GM19438 (cell line): ENCODE measurements at regions not wholly inside any gene's neighbourhood (a gene's known extent, or its start where the extent isn't known, plus 50 kb on each side); places are given as distances from the start of the nearest gene placed in this dataset.
"Not testable (repeated sequence)": the region's sequence is repeated elsewhere in the genome, so short reads cannot be mapped to it uniquely, and the experiment has no call there.

ENCODE experiments used
- ATAC-seq: cut with Tn5 transposase; IDR thresholded peaks from one replicate; pipeline ENCODE4 v1.9.1; 2021; ENCODE audit warnings: low read depth; ENCODE audit not compliant: unreplicated experiment

DNA sequence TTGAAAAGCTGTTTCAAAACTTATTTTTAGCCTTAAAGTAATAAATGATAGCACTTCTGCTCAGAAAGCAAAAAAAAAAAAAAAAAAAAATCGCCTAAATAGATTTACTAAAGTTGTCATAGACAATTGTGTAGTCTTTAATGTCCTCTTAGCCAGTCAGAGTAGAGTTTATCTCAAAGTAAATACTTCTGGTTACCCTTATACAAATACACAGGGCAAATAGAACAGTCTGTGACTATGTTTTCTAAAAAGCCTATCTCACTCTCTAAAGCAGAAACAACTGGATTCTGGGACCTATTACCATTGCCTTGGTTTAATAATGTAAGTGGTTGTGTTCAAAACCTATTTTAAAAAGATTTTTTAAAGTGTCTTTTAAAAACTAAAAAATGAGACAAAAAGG is 156.2 kb upstream of the THSD7A start:
- ATAC-seq = no peak

DNA sequence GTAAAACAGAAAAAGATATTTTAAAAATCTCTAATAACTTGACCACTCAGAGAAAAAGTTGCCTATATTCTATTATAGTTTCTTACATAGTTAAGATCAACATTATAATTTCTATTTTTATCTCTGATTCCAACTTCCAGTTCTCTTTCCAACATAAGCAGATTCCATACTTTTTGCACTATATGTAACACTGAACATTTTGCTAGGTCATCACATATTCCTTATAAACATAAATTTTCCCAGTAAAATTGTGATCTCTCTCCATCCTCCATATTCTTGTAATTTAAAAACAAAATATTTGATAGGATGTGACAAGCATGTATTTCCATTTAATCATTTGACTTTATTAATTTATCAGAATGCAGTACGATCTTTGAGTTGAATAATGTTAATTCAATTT is 170.4 kb upstream of the THSD7A start:
- ATAC-seq = no peak

DNA sequence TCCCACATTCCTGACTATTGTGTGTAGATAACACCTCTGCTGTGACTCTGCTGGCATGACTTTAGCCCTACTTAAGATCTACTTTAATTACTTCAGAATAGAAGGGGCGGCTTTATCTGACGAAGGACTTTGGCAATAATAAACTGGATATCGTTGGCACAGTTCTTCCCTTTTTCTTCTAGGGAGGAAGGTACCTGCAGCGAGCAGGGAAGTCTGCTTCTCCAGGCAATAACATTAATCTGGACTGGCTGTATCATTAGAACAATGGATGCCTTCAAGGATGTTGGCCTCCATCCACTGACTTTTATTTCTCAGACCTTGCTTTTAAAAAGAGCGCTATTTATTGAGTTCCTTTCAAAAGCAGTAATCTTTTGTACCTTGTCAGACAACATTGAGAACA is 172.6 kb upstream of the THSD7A start:
- ATAC-seq = no peak

GRCh38 chr7:12007576-12007975 is 175.6 kb upstream of the THSD7A start:
- no peak for ATAC-seq

- ATAC-seq = no peak
Measured at GRCh38 chr7:12013983-12014382, 182.0 kb upstream of the THSD7A start.

- no peak for ATAC-seq
Measured at GRCh38 chr7:12016439-12016838, 184.4 kb upstream of the THSD7A start.

DNA sequence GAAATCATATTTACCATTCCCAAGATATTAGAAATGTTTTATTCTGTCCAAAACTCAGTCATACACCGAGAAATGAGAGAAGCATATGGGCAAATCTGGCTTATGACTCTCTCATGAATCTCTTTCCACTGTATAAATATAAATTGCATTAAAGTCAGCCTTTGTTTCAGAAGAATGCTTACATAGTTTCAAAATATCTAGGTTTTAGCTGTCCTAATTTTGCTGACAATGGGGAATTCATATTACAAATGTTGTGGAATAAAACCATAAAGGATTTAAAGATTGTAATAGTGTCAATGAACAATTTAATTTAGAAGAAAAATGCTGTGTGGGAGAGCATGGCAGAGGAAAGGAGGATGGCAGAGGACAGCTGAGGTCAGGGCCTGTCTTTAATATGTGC is 185.0 kb upstream of the THSD7A start:
- no peak for ATAC-seq

- not testable (repeated sequence) for ATAC-seq
Measured at GRCh38 chr7:12022011-12022410, 189.1 kb upstream of the TMEM106B start.

DNA sequence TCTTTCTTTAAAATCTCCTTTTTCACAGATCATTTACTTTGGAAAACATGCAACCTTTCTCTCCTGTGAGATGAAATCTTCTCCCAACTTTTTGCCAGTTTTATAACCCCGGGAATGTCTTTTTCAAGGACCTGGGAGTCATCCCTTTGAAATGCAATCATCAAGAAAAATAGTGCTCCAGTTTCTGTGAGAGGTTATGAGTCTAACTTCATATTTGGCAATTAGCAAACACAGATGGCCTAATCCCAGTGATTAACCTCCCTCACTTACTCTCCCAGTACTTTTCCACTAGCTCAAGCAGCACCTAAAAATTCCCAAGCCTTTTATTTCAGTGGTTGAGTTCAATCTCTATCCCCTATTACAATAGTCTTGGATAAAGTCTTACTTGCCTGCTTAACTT is 185.8 kb upstream of the TMEM106B start:
- ATAC-seq = no peak

GRCh38 chr7:12028508-12028907 is 182.6 kb upstream of the TMEM106B start:
- ATAC-seq = no peak

- ATAC-seq = no peak
Measured at GRCh38 chr7:12030116-12030515, 181.0 kb upstream of the TMEM106B start.

- ATAC-seq = no peak
Measured at GRCh38 chr7:12031186-12031585, 179.9 kb upstream of the TMEM106B start.

GRCh38 chr7:12031638-12032037 is 179.5 kb upstream of the TMEM106B start:
- no peak for ATAC-seq

- ATAC-seq = no peak
Measured at GRCh38 chr7:12032146-12032545, 178.9 kb upstream of the TMEM106B start.

DNA sequence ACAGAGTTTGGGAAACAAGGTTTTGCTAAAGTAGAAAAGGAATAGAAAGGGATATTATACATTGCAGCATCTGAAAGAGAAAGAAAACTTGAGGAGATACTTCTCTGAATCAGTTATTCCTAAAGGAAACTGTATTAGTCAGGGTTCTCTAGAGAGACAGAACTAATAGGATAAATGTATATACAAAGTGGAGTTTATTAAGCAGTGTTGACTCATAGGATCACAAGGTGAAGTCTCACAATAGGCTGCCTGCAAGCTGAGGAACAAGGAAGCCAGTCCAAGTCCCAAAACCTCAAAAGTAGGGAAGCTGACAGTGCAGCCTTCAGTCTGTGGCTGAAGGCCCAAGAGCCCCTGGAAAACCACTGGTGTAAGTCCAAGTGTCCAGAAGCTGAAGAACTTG is 167.6 kb upstream of the TMEM106B start:
- not testable (repeated sequence) for ATAC-seq

GRCh38 chr7:12052211-12052610 is 158.9 kb upstream of the TMEM106B start:
- no peak for ATAC-seq

DNA sequence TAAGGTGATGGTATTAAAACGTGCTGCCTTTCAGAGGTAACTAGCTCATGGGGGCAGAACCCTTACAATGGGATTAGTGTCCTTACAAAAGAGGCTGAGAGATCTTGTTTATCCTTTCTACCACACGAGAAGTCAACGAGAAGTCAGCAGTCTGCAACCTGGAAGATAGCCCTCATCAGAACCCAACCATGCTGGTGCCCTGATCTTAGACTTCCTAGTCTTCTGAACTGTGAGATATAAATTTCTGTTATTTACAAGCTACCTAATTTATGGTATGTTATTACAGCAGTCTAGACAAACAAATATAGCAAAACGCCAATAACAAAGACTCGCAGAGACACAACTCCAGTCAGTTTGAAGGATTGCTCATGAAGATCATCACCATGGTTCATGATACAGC is 157.5 kb upstream of the TMEM106B start:
- ATAC-seq = no peak

GRCh38 chr7:12054830-12055229 is 156.3 kb upstream of the TMEM106B start:
- ATAC-seq = no peak

DNA sequence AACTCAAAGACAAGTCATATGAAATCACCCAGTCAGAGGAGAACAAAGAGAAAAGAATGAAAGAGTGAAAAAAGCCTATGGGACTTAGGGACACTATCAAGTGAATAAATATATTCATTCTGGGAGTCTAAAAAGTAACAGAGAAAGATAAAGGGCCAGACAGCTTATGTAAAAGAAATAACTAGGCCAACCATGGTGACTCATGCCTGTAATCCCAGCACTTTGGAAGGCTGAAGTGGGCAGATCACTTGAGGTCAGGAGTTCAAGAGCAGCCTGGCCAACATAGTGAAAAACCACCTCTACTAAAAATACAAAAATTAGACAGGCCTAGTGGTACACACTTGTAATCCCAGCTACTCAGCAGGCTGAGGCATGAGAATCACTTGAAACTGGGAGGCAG is 154.7 kb upstream of the TMEM106B start:
- ATAC-seq = no peak

DNA sequence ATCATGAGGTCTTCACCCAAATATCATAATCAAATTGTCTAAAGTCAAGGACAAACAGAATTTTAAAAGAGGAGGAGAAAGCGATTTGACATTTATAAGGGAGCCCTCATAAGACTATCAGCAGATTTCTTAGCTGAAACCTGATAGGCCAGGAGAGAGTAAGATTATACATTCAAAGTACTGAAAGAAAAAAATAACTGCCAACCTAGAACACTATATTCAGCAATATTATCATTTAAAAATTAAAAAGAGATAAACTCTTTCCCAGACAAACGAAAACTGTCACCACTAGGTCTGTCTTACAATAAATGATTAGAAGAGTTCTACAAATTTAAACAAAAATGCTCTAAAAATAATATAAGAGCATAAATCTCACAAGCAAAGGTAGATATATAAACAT is 154.1 kb upstream of the TMEM106B start:
- ATAC-seq = no peak

- no peak for ATAC-seq
Measured at GRCh38 chr7:12062062-12062461, 149.0 kb upstream of the TMEM106B start.

DNA sequence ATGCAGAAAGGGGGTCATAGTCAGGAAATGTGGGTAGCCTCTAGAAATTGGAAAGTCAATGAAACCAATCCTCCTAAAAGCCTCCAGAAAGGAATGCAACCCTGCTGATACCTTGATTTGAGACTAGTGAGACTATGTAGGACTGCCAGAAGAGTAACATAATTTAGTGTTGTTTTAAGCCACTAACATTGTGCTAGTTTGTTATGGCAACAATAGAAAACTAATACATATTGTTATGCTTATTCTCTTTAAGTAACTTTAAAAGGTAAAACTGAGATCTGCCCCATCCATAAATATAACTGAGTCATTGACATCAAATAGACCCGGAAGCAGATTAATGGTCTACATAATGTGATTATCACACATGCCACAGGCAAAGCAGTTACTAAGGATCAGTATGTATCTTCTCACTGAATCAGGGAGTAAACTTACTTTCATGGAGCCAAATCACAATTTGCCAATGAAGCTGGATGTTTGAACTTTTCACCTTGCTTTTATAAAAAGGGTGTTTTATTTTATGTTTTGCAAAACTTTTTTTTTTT is 146.4 kb upstream of the TMEM106B start:
- no peak for ATAC-seq

- no peak for ATAC-seq
Measured at GRCh38 chr7:12066004-12066403, 145.1 kb upstream of the TMEM106B start.
